Glutamatergic neuron (in vitro differentiated cells): ENCODE measurements at regions not wholly inside any gene's neighbourhood (a gene's known extent, or its start where the extent isn't known, plus 50 kb on each side); places are given as distances from the start of the nearest gene placed in this dataset.

ENCODE experiments used
- DNase-seq: peaks from one replicate; pipeline ENCODE4 v3.0.0; 2022
- H3K27ac Mint-ChIP-seq: one replicate; pipeline ENCODE4 v1.8.0; 2020; ENCODE audit warnings: mild to moderate bottlenecking, mixed read lengths, inconsistent platforms; ENCODE audit not compliant: unreplicated experiment
- H3K27me3 Mint-ChIP-seq: one replicate; pipeline ENCODE4 v1.8.0; 2020; ENCODE audit warnings: mild to moderate bottlenecking, moderate library complexity, mixed read lengths, inconsistent platforms; ENCODE audit not compliant: unreplicated experiment
- H3K36me3 Mint-ChIP-seq: one replicate; pipeline ENCODE4 v1.8.0; 2020; ENCODE audit warnings: mild to moderate bottlenecking, mixed read lengths, inconsistent platforms; ENCODE audit not compliant: unreplicated experiment
- H3K4me1 Mint-ChIP-seq: one replicate; pipeline ENCODE4 v1.8.0; 2020; ENCODE audit warnings: mild to moderate bottlenecking, low read depth, mixed read lengths, inconsistent platforms; ENCODE audit not compliant: unreplicated experiment
- H3K4me3 Mint-ChIP-seq: one replicate; pipeline ENCODE4 v1.8.0; 2020; ENCODE audit warnings: mild to moderate bottlenecking, mixed read lengths, inconsistent platforms; ENCODE audit not compliant: unreplicated experiment
- H3K9me3 Mint-ChIP-seq: one replicate; pipeline ENCODE4 v1.8.0; 2020; ENCODE audit warnings: mild to moderate bottlenecking, moderate library complexity, mixed read lengths, inconsistent platforms; ENCODE audit not compliant: unreplicated experiment
- TF ChIP-seq, protein P1 (sequence below): fragments of 200-600 bp; sonication (generic); IDR thresholded peaks from one replicate; pipeline ENCODE4 v1.5.0; 2021; ENCODE audit not compliant: partially characterized antibody, unreplicated experiment

- no peak for DNase-seq
- H3K27ac Mint-ChIP-seq = no peak overlapping the region
- no peak overlapping the region for H3K4me3 Mint-ChIP-seq
- H3K4me1 Mint-ChIP-seq = no peaks in the 10 kb centered on the region
- H3K9me3 Mint-ChIP-seq = no peaks in the 10 kb centered on the region
- TF ChIP-seq, protein P1, sequence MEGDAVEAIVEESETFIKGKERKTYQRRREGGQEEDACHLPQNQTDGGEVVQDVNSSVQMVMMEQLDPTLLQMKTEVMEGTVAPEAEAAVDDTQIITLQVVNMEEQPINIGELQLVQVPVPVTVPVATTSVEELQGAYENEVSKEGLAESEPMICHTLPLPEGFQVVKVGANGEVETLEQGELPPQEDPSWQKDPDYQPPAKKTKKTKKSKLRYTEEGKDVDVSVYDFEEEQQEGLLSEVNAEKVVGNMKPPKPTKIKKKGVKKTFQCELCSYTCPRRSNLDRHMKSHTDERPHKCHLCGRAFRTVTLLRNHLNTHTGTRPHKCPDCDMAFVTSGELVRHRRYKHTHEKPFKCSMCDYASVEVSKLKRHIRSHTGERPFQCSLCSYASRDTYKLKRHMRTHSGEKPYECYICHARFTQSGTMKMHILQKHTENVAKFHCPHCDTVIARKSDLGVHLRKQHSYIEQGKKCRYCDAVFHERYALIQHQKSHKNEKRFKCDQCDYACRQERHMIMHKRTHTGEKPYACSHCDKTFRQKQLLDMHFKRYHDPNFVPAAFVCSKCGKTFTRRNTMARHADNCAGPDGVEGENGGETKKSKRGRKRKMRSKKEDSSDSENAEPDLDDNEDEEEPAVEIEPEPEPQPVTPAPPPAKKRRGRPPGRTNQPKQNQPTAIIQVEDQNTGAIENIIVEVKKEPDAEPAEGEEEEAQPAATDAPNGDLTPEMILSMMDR = no peak
- no peaks in the 10 kb centered on the region for H3K36me3 Mint-ChIP-seq
- no peaks in the 10 kb centered on the region for H3K27me3 Mint-ChIP-seq
Measured at GRCh38 chr18:66990909-66991308, 387.0 kb upstream of the CDH19 start.

DNA sequence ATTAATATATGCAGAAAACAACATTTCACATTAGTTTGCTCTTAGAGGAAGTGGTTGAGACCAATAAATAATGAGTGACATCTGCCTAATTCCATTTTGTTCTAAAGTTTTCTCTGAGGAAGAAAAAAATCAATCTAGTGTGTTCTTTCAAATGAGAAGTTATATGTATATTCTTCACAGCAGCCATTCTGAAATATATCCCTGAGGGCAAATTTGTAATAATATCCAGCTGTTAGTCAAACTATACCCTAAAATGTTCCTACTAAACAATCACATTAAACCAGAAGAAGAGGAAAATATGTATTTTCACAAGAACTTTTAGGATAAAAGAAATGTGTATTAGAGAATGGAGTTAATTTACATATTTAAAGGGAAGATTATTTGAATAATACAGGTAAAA lies 375.1 kb upstream of the CDH19 start:
- DNase-seq = no peak
- no peak overlapping the region for H3K4me3 Mint-ChIP-seq
- TF ChIP-seq, protein P1 = no peak

GRCh38 chr18:66972681-66973080 lies 368.8 kb upstream of the CDH19 start:
- Mint-ChIP-seq H3K4me1 (peaks cover 28% of the 10 kb centered on the region), H3K36me3 (no peaks in the 10 kb centered on the region), H3K9me3 (peaks cover 2% of the 10 kb centered on the region), H3K4me3 (no peak overlapping the region), H3K27me3 (no peaks in the 10 kb centered on the region), H3K27ac (peak overlapping the region; percentile 93)
- DNase-seq = no peak
- TF ChIP-seq, protein P1 = no peak

More for the DNA sequence above, 375.1 kb upstream of the CDH19 start:
- no peaks in the 10 kb centered on the region for H3K9me3 Mint-ChIP-seq
- H3K27ac Mint-ChIP-seq = no peak overlapping the region
- no peaks in the 10 kb centered on the region for H3K27me3 Mint-ChIP-seq
- H3K4me1 Mint-ChIP-seq = peaks cover 6% of the 10 kb centered on the region
- H3K36me3 Mint-ChIP-seq = no peaks in the 10 kb centered on the region

- DNase-seq = no peak
- Mint-ChIP-seq H3K27me3 (no peaks in the 10 kb centered on the region), H3K4me3 (peak overlapping the region; percentile 53), H3K27ac (peak overlapping the region; percentile 93), H3K36me3 (no peaks in the 10 kb centered on the region), H3K4me1 (peaks cover 25% of the 10 kb centered on the region), H3K9me3 (peaks cover 2% of the 10 kb centered on the region)
- TF ChIP-seq, protein P1 = no peak
Measured at GRCh38 chr18:66971960-66972359, 368.1 kb upstream of the CDH19 start.

GRCh38 chr18:66966171-66966570 lies 362.3 kb upstream of the CDH19 start:
- Mint-ChIP-seq H3K36me3 (no peaks in the 10 kb centered on the region), H3K4me1 (peaks cover 14% of the 10 kb centered on the region), H3K27ac (peak overlapping the region; percentile 82), H3K27me3 (no peaks in the 10 kb centered on the region), H3K4me3 (no peak overlapping the region), H3K9me3 (peaks cover 2% of the 10 kb centered on the region)
- no peak for DNase-seq
- TF ChIP-seq, protein P1 = no peak
